SU-DHL-6 (cell line): ENCODE measurements at regions not wholly inside any gene's neighbourhood (a gene's known extent, or its start where the extent isn't known, plus 50 kb on each side); places are given as distances from the start of the nearest gene placed in this dataset.

Source experiments
- H2AFZ ChIP-seq: fragments of 200-600 bp; sonication (generic); 2 replicates; pipeline ENCODE4 v1.6.1; 2014; ENCODE audit warnings: low read depth, mild to moderate bottlenecking, moderate library complexity, mixed read lengths, antibody characterized with exemption, low read length; ENCODE audit not compliant: severe bottlenecking
- H3F3A ChIP-seq: fragments of 200-600 bp; shearing (Covaris generic); 2 replicates; pipeline ENCODE4 v1.6.0; 2016; ENCODE audit warnings: antibody characterized with exemption, mild to moderate bottlenecking; ENCODE audit not compliant: insufficient read depth
- H3K27ac ChIP-seq: fragments of 200-600 bp; sonication (generic); 2 replicates; pipeline ENCODE4 v1.5.1; 2016; ENCODE audit warnings: low read depth, mild to moderate bottlenecking, low read length, moderate library complexity, mixed read lengths
- H3K27me3 ChIP-seq: fragments of 200-600 bp; sonication (generic), shearing (Covaris generic); 2 replicates; pipeline ENCODE4 v1.6.0; 2014; ENCODE audit warnings: mild to moderate bottlenecking, low read length
- H3K36me3 ChIP-seq: fragments of 200-600 bp; sonication (generic); 2 replicates; pipeline ENCODE4 v1.6.1; 2014; ENCODE audit warnings: mild to moderate bottlenecking, low read length, mixed read lengths
- H3K4me2 ChIP-seq: fragments of 300-600, 200-600 bp; shearing (Covaris generic), sonication (generic); 2 replicates; pipeline ENCODE4 v1.6.0; 2014; ENCODE audit warnings: low read length, low read depth, mild to moderate bottlenecking; ENCODE audit not compliant: poor library complexity, severe bottlenecking
- H3K4me3 ChIP-seq: fragments of 200-600 bp; sonication (generic); 2 replicates; pipeline ENCODE4 v1.5.1; 2014; ENCODE audit warnings: antibody characterized with exemption, low read length, mild to moderate bottlenecking, mixed read lengths; ENCODE audit not compliant: insufficient read depth, poor library complexity, severe bottlenecking
- H3K79me2 ChIP-seq: fragments of 200-600 bp; sonication (generic); 2 replicates; pipeline ENCODE4 v1.6.1; 2014; ENCODE audit warnings: mild to moderate bottlenecking, low read length, moderate library complexity; ENCODE audit not compliant: insufficient read depth
- H3K9ac ChIP-seq: fragments of 200-600 bp; sonication (generic); 2 replicates; pipeline ENCODE4 v1.7.0; 2014; ENCODE audit warnings: mild to moderate bottlenecking, low read length
- H3K9me2 ChIP-seq: fragments of 200-600 bp; sonication (generic); replicated peaks from 2 replicates; pipeline ENCODE4 v1.6.1; 2014; ENCODE audit warnings: low read length; ENCODE audit not compliant: insufficient read depth
- H3K9me3 ChIP-seq: fragments of 200-600 bp; sonication (generic); 2 replicates; pipeline ENCODE4 v1.6.1; 2014; ENCODE audit warnings: low read length, mixed read lengths; ENCODE audit not compliant: insufficient read depth
- H4K20me1 ChIP-seq: fragments of 200-600 bp; sonication (generic); 2 replicates; pipeline ENCODE4 v1.6.1; 2014; ENCODE audit warnings: low read depth, mild to moderate bottlenecking, antibody characterized with exemption, low read length, moderate library complexity, mixed read lengths
- CTCF ChIP-seq: fragments of 200-600 bp; sonication (generic); IDR thresholded peaks from one replicate; pipeline ENCODE4 v1.5.1; 2017; ENCODE audit warnings: antibody characterized with exemption, mild to moderate bottlenecking, low read length, moderate library complexity; ENCODE audit not compliant: insufficient read depth, poor library complexity, severe bottlenecking
- EZH2phosphoT487 ChIP-seq: fragments of 200-600 bp; sonication (generic), shearing (Covaris generic); conservative IDR thresholded peaks from 2 replicates; pipeline ENCODE4 v1.6.1; 2018; ENCODE audit warnings: mild to moderate bottlenecking, antibody characterized with exemption, low read length, moderate library complexity, mixed read lengths

DNA sequence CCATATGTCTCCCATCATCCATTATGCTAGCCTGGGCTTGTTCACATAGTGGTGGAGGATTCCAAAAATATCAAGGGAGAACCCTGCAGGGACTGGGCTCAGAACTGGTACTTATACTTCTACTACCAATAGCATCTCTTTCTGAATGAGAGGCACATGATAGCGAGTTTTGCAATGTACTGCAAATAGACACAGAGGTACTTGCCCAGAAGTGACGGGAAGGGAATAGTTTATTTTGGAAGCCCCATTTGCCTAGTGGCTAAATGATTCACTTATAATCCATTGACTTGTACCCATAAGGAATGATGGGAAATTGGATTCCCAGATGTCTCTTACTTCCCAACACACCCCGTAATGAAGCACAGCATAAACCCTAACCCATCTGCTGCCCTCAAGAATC lies 124.8 kb upstream of the ERCC4 start:
- no peak overlapping the region for H3K27ac ChIP-seq
- H4K20me1 ChIP-seq, result no peaks in the 10 kb centered on the region
- no peak overlapping the region for H3K4me2 ChIP-seq
- no peaks in the 10 kb centered on the region for H3K9me2 ChIP-seq
- no peaks in the 10 kb centered on the region for H3K27me3 ChIP-seq
- H2AFZ ChIP-seq, result no peak overlapping the region
- H3K9me3 ChIP-seq, result no peaks in the 10 kb centered on the region; the same call in 1 of the 2 replicates
- no peak overlapping the region for H3K4me3 ChIP-seq
- no peak overlapping the region for H3K9ac ChIP-seq
- no peaks in the 10 kb centered on the region for H3K79me2 ChIP-seq
- TF ChIP-seq EZH2phosphoT487 (no peak), CTCF (no peak)
- H3F3A ChIP-seq, result no peaks in the 10 kb centered on the region
- no peaks in the 10 kb centered on the region for H3K36me3 ChIP-seq

DNA sequence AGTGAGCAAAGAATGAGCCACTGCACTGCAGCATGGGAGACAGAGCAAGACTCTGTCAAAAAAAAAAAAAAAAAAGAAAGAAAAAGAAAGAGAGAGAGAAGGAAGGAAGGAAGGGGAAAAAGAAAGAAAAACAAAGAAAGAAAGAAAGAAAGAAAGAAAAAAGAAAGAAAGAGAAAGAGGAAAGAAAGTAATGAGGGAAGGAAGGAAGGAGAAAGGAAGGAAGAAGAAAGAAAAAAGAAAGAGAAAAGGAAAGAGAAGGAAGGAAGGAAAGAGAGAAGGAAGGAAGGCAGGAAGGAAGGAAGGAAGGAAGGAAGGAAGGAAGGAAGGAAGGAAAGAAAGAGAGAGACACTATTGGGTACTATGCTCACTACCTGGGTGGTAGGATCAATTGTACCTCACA lies 122.2 kb upstream of the ERCC4 start:
- no peak for TF ChIP-seq CTCF
- TF ChIP-seq EZH2phosphoT487, result no peak
- no peaks in the 10 kb centered on the region for H3K9me3 ChIP-seq
- H3K27ac ChIP-seq, result no peak overlapping the region
- H3K27me3 ChIP-seq, result no peaks in the 10 kb centered on the region
- no peaks in the 10 kb centered on the region for H4K20me1 ChIP-seq
- no peaks in the 10 kb centered on the region for H3K9me2 ChIP-seq
- no peaks in the 10 kb centered on the region for H3K79me2 ChIP-seq
- no peak overlapping the region for H3K9ac ChIP-seq
- H2AFZ ChIP-seq, result no peak overlapping the region
- no peak overlapping the region for H3K4me3 ChIP-seq
- H3F3A ChIP-seq, result no peaks in the 10 kb centered on the region
- H3K4me2 ChIP-seq, result no peak overlapping the region
- no peaks in the 10 kb centered on the region for H3K36me3 ChIP-seq

DNA sequence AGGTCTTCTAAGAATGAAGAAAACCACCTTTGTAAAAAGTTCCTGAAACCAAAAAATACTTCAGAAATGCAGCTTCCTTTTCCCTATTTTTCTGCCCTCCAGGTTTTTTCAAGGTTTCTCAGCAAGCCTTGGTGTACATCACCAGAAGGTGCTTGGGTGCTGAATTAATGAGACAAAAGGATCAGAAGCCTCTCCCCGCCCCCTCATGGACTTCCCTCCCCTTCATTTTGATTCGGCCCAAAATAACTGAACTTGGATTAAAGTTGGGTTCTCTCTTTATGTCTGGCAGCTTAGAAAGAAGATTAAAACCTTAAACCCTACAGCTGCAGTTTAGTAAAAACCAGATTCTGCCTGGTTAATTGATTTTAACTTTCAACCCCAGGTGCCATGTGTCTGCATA lies 121.7 kb upstream of the ERCC4 start:
- no peaks in the 10 kb centered on the region for H4K20me1 ChIP-seq
- no peak overlapping the region for H3K4me3 ChIP-seq
- no peak overlapping the region for H3K4me2 ChIP-seq
- no peaks in the 10 kb centered on the region for H3K79me2 ChIP-seq
- no peaks in the 10 kb centered on the region for H3K27me3 ChIP-seq
- H3K9me2 ChIP-seq, result no peaks in the 10 kb centered on the region
- no peaks in the 10 kb centered on the region for H3F3A ChIP-seq
- no peaks in the 10 kb centered on the region for H3K36me3 ChIP-seq
- no peaks in the 10 kb centered on the region for H3K9me3 ChIP-seq
- TF ChIP-seq CTCF, result no peak
- no peak overlapping the region for H3K9ac ChIP-seq
- H3K27ac ChIP-seq, result no peak overlapping the region
- H2AFZ ChIP-seq, result no peak overlapping the region

- H3K27ac ChIP-seq, result no peak overlapping the region
- H2AFZ ChIP-seq, result no peak overlapping the region
- no peaks in the 10 kb centered on the region for H3F3A ChIP-seq
- H4K20me1 ChIP-seq, result no peaks in the 10 kb centered on the region
- no peak overlapping the region for H3K4me2 ChIP-seq
- H3K4me3 ChIP-seq, result no peak overlapping the region
- H3K27me3 ChIP-seq, result no peaks in the 10 kb centered on the region
- no peaks in the 10 kb centered on the region for H3K36me3 ChIP-seq
- no peaks in the 10 kb centered on the region for H3K9me3 ChIP-seq
- no peaks in the 10 kb centered on the region for H3K79me2 ChIP-seq
- no peak overlapping the region for H3K9ac ChIP-seq
- TF ChIP-seq EZH2phosphoT487 (no peak), CTCF (no peak)
- H3K9me2 ChIP-seq, result no peaks in the 10 kb centered on the region
Measured at GRCh38 chr16:13803974-13804373, 116.0 kb upstream of the ERCC4 start.
